ENCODE measurements at regions not wholly inside any gene's neighbourhood (a gene's known extent, or its start where the extent isn't known, plus 50 kb on each side); places are given as distances from the start of the nearest gene placed in this dataset.

- TF ChIP-seq FOXO4 (CRISPR knock-in tag; conservative IDR thresholded peaks at IDR 0.05) (no peak), CTCF (CRISPR knock-in tag; IDR thresholded peaks at IDR 0.05) (no peak)
Observed at GRCh38 chr9:102911185-102911584, 83.9 kb upstream of the CYLC2 start.

All from HepG2 (cell line).